Upper lobe of right lung (tissue), 1 donor: ENCODE measurements at regions not wholly inside any gene's neighbourhood (a gene's known extent, or its start where the extent isn't known, plus 50 kb on each side); places are given as distances from the start of the nearest gene placed in this dataset.

ENCODE experiments used
- ATAC-seq: fragments of 200-7000 bp; cut with Tn5 transposase; one replicate; pipeline ENCODE4 v1.9.1; 2020; ENCODE audit warnings: mild to moderate bottlenecking, moderate library complexity
- DNase-seq: peaks from one replicate; pipeline ENCODE4 v3.0.0-alpha.2; 2020
- H3K27ac ChIP-seq: fragments of 200-600 bp; one replicate; pipeline ENCODE4 v1.8.0; 2022
- H3K27me3 ChIP-seq: fragments of 200-600 bp; one replicate; pipeline ENCODE4 v1.8.0; 2022; ENCODE audit warnings: mild to moderate bottlenecking
- H3K36me3 ChIP-seq: fragments of 200-600 bp; one replicate; pipeline ENCODE4 v1.8.0; 2022
- H3K4me1 ChIP-seq: fragments of 200-600 bp; one replicate; pipeline ENCODE4 v1.8.0; 2022
- H3K4me3 ChIP-seq: fragments of 200-600 bp; one replicate; pipeline ENCODE4 v1.8.0; 2022; ENCODE audit warnings: mild to moderate bottlenecking
- H3K9me3 ChIP-seq: fragments of 200-600 bp; one replicate; pipeline ENCODE4 v1.8.0; 2022
- intact Hi-C: fragments of 100-400 bp; cut with DNase I; formaldehyde crosslinking; loops from one replicate; pipeline ENCODE4 v1.11.0; 2022
- TF ChIP-seq, protein P1 (sequence below): fragments of 200-600 bp; IDR thresholded peaks from one replicate; pipeline ENCODE4 v1.8.0; 2022; ENCODE audit warnings: antibody characterized with exemption
- donor health status: DM: no; HTN: yes; CAD: no; lungs with severe emphysema.

DNA sequence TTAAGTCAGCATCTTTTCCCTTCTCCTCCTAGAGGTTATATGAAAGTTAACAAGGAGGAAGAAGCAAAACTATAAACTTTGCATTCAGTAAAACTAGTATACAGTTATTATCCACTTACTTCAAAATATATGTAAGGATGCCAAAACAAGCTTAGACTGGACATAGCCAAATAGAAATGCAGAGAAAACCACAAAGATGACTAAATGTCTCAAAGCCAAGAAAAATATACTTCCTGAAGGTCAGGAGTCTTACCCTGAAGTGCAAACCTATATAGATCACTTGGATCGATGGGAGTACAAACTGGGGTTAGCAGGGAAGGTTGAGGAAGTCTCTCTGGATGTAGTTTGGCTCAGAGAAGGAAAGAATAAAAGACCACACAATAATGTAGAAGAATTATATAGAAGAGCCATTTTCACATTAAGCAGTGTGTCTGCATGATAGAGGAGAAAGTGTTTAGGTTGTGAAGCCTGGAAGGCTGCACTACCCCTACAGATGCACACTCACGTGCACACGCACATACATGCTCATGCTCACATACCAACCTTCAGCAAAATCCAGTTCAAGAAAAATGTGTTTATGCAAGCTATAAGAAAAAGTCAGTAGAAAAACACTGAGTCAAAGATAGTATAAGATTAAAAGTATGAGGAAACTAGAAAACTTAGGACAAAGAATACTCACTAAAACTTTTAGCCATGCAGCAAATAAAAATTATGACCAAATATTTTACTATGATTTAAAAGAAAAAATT, 112.1 kb upstream of the RXFP2 start:
- Histone ChIP-seq H3K27me3 (no peaks in the 10 kb centered on the region), H3K9me3 (no peaks in the 10 kb centered on the region), H3K4me1 (no peaks in the 10 kb centered on the region), H3K36me3 (no peaks in the 10 kb centered on the region), H3K27ac (no peak overlapping the region), H3K4me3 (no peak overlapping the region)
- no peak for DNase-seq
- intact Hi-C loops, result no loop called here
- ATAC-seq, result no peak
- TF ChIP-seq, protein P1, sequence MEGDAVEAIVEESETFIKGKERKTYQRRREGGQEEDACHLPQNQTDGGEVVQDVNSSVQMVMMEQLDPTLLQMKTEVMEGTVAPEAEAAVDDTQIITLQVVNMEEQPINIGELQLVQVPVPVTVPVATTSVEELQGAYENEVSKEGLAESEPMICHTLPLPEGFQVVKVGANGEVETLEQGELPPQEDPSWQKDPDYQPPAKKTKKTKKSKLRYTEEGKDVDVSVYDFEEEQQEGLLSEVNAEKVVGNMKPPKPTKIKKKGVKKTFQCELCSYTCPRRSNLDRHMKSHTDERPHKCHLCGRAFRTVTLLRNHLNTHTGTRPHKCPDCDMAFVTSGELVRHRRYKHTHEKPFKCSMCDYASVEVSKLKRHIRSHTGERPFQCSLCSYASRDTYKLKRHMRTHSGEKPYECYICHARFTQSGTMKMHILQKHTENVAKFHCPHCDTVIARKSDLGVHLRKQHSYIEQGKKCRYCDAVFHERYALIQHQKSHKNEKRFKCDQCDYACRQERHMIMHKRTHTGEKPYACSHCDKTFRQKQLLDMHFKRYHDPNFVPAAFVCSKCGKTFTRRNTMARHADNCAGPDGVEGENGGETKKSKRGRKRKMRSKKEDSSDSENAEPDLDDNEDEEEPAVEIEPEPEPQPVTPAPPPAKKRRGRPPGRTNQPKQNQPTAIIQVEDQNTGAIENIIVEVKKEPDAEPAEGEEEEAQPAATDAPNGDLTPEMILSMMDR, result no peak

DNA sequence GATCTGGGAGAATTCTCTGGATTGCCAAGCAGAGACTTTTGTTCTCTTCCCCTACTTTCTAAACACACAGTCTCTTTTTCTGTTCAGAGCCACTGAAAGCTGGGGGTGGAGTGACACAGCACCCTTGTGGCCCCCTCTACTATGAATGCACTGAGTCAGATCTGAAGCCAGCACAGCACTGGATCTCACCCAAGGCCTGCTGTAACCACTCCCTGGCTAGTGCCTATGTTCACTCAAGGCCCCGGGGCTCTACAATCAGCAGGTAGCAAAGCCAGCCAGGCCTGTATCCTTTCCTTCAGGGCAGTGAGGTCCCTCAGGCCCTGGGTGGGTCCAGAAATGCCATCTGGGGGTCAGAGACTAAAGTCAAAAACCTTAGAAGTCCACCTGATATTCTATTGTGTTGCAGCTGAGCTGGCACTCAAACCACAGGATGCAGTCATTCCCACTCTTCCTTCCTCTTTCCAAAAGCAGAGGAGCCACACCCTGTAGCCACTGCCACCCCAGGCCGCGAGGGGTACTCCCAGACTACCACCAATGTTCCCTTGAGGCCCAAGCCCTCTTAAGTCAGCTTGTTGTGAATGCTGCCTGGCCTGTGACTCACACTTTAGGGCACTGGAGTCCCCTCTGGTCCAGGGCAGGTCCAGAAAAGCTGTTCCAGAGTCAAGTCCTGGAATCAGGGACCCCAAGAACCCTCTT, 110.1 kb upstream of the RXFP2 start:
- TF ChIP-seq, protein P1, result no peak
- Histone ChIP-seq H3K4me3 (no peak overlapping the region), H3K4me1 (no peaks in the 10 kb centered on the region), H3K9me3 (no peaks in the 10 kb centered on the region), H3K27me3 (no peaks in the 10 kb centered on the region), H3K36me3 (no peaks in the 10 kb centered on the region), H3K27ac (no peak overlapping the region)
- DNase-seq (no peak), ATAC-seq (peak; percentile 68)
- intact Hi-C loops, result no loop called here

DNA sequence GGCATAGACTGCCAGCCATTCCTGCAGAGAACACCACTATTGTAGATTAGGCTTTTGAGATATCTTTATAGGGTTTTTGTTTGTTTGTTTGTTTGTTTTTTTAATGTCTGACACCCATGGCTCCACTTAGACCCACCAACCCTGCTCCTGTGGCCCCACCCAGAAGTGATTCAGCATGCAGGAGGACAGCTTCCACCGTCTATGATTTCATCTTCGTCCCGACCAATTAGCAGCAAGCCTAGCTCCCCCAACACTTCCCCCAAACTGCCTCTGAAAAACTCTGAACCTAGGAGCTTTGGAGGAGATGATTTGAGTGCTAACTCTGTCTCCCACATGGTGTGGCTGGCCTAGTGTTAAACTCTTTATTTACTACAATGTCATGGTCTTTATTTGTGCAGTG, 108.3 kb upstream of the RXFP2 start:
- Histone ChIP-seq H3K36me3 (no peaks in the 10 kb centered on the region), H3K4me1 (no peaks in the 10 kb centered on the region), H3K4me3 (no peak overlapping the region), H3K27ac (no peak overlapping the region), H3K27me3 (no peaks in the 10 kb centered on the region), H3K9me3 (no peaks in the 10 kb centered on the region)
- intact Hi-C loops, result no loop called here
- no peak for ATAC-seq
- DNase-seq, result no peak
- TF ChIP-seq, protein P1, result no peak

GRCh38 chr13:31631746-31632145, 107.6 kb upstream of the RXFP2 start:
- intact Hi-C loops, result no loop called here
- Histone ChIP-seq H3K36me3 (no peaks in the 10 kb centered on the region), H3K4me3 (no peak overlapping the region), H3K27me3 (no peaks in the 10 kb centered on the region), H3K27ac (no peak overlapping the region), H3K9me3 (no peaks in the 10 kb centered on the region), H3K4me1 (no peaks in the 10 kb centered on the region)
- ATAC-seq (no peak), DNase-seq (no peak)
- TF ChIP-seq, protein P1, result no peak

GRCh38 chr13:31638577-31638976, 100.7 kb upstream of the RXFP2 start:
- Histone ChIP-seq H3K36me3 (no peaks in the 10 kb centered on the region), H3K27me3 (no peaks in the 10 kb centered on the region), H3K4me3 (no peak overlapping the region), H3K4me1 (no peaks in the 10 kb centered on the region), H3K9me3 (no peaks in the 10 kb centered on the region), H3K27ac (no peak overlapping the region)
- TF ChIP-seq, protein P1, result no peak
- ATAC-seq (no peak), DNase-seq (no peak)
- intact Hi-C loops, result no loop called here
